ENCODE measurements at regions not wholly inside any gene's neighbourhood (a gene's known extent, or its start where the extent isn't known, plus 50 kb on each side); places are given as distances from the start of the nearest gene placed in this dataset.

DNA sequence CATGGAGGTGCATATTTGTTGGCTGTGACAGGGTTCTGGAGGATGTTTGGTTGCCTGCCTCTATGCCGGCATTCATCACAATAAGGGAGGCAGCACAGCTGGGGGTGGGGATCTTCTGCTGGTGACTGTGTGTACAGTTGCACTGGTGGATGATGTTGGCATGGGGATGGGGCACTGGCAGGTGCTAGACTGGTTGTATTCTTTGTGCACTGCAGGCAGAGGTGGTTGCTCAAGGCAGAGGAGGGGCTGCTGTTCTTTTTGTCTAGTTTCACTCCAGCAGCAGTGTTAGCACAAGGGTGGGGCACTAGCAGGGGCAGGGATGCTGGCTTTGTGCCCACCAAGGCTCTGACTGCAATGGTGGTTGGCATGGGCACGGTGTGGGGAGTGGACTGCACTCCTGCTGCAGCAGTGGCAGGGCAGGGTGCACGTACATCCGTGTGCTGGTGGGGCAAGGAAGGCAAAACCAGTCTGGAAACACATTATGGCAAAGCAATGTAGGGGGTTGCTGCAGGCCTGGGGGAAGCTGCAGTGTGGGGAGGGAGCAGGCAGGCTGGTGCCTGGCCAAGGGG lies 69.3 kb downstream of the ISOC1 start:
- no peak for ATAC-seq
- DNase-seq, result no peak
- intact Hi-C loops (cut with micrococcal nuclease), result no loop called here

- no peak for ATAC-seq
- intact Hi-C loops (cut with micrococcal nuclease), result loop anchor here (5.0 kb wide), 1 partner anchor 597 kb away; no protein-coding TSS in a partner anchor
- no peak for DNase-seq
Observed at GRCh38 chr5:129170050-129170449, 75.5 kb downstream of the ISOC1 start.

- peak; percentile 44 for ATAC-seq
- DNase-seq, result no peak
Observed at GRCh38 chr5:129171194-129171944, 76.8 kb downstream of the ISOC1 start.

GRCh38 chr5:129172580-129172979 lies 78.0 kb downstream of the ISOC1 start:
- intact Hi-C loops (cut with micrococcal nuclease), result loop anchor here (5.0 kb wide), 1 partner anchor 595 kb away; no protein-coding TSS in a partner anchor
- ATAC-seq (peak; percentile 65), DNase-seq (no peak)

More at GRCh38 chr5:129171194-129171944, 76.8 kb downstream of the ISOC1 start:
- intact Hi-C loops (cut with micrococcal nuclease), result loop anchor here (5.0 kb wide), 1 partner anchor 596 kb away; no protein-coding TSS in a partner anchor

DNA sequence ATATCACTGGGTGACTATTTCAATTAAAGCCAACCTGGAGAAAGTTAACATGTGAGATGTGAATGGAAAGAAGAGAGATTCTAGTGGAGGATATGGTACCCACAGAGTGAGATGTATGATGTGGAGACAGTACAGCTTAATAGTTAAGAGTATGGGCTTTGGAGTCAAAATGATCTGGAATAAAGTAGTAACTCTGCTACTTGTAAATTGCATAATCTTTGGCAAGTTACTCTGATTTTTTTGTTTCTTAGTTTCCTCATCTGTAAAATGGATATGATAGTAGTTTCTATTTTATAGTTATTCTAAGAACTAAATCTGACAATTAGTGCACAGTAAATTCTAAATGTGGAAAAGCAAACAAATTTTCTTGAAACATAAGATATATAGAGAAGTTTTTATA lies 79.2 kb downstream of the ISOC1 start:
- DNase-seq, result no peak
- intact Hi-C loops (cut with micrococcal nuclease), result loop anchor here (5.0 kb wide), 1 partner anchor 594 kb away; no protein-coding TSS in a partner anchor
- peak; percentile 49 for ATAC-seq

GRCh38 chr5:129174480-129174879 lies 79.9 kb downstream of the ISOC1 start:
- DNase-seq (no peak), ATAC-seq (peak; percentile 57)
- intact Hi-C loops (cut with micrococcal nuclease), result loop anchor here (5.0 kb wide), 1 partner anchor 593 kb away; no protein-coding TSS in a partner anchor

- ATAC-seq (no peak), DNase-seq (no peak)
- intact Hi-C loops (cut with micrococcal nuclease), result no loop called here
Observed at GRCh38 chr5:129177451-129177850, 82.9 kb downstream of the ISOC1 start.

DNA sequence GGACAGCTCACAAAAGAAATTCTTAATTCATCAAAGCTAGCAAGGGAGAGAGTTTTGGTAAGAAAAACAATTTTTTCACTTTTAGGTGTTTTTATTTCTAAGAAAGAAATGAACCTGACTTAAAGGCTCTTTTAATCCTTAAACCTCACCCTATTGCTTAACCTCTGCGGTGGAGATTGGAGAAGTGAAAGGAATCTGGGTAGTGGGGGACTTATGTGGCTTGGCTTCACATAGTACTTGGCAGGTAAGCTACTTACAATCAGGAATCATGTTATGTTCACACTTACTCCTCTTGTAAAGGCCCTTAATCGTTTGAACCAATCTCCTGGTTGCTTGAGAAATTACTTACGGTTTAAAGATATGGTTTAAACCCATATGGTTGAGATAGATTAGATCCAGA lies 104.8 kb downstream of the ISOC1 start:
- intact Hi-C loops (cut with micrococcal nuclease), result no loop called here
- DNase-seq (no peak), ATAC-seq (no peak)

- ATAC-seq (no peak), DNase-seq (no peak)
- intact Hi-C loops (cut with micrococcal nuclease), result no loop called here
Observed at GRCh38 chr5:129204525-129204924, 110.0 kb downstream of the ISOC1 start.

DNA sequence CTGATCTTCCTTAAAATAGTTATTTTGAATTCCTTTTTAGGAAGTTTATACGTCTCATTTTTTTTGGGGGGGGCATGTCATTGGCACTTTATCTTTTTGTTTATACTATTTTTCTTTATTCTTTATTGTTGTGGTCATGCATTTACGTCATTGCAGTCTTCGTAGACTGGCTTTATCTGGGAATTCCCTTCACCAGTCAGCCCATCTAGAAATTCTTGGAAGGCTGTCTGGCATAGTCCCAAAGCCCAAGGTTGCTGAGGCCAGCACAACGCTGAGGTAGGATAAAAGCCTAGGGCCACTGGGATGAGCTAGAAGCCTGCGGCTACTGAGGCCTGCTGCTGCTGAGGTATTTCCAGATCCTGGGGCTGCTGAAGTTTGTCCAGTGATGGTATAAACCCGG lies 121.5 kb downstream of the ISOC1 start:
- peak; percentile 12 for DNase-seq
- intact Hi-C loops (cut with micrococcal nuclease), result no loop called here
- ATAC-seq, result no peak

DNA sequence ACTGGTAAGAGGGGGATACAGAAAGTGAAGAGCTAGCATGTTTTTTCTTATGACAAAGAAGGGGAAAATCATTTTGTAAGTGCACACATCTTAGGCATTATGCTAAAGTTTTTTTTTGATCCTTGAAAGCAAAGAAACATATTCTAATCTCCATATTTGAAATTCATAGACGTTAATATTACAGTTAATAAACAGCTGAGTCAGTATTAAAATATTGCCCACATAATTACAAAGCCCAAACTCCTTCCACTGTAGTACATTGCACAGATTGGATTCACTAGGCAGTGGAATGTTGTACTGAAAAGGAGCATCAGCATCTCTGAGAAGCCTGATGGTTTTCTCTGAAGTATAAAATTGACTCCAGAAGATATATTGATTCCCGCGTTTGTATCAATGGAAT lies 122.6 kb downstream of the ISOC1 start:
- DNase-seq (no peak), ATAC-seq (no peak)
- intact Hi-C loops (cut with micrococcal nuclease), result no loop called here

GRCh38 chr5:129223178-129223577 lies 128.6 kb downstream of the ISOC1 start:
- ATAC-seq (no peak), DNase-seq (no peak)
- intact Hi-C loops (cut with micrococcal nuclease), result no loop called here

GRCh38 chr5:129228577-129228976 lies 134.0 kb downstream of the ISOC1 start:
- ATAC-seq (no peak), DNase-seq (no peak)
- intact Hi-C loops (cut with micrococcal nuclease), result no loop called here

DNA sequence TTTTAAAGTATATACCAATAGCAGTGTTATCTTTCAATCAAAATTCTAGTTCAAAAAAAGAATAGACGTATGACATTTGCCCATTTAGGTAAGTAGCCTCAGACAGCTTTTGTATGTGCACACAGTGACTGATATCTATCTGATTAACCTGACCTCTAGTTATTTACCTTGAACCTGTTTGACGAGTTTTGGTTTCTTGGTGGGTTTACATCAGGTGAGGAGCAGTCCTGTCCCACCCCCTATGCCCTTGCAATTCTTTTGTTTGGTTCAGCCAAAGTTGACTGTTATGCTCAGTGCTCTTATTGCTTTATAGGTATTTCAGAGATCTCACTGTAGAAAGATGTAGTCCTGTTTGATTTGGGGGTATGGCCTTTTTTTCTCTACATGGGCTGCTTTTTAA lies 147.2 kb downstream of the ISOC1 start:
- no peak for ATAC-seq
- DNase-seq, result no peak
- intact Hi-C loops (cut with micrococcal nuclease), result no loop called here

GRCh38 chr5:129243039-129243438 lies 148.5 kb downstream of the ISOC1 start:
- ATAC-seq (peak; percentile 68), DNase-seq (no peak)
- intact Hi-C loops (cut with micrococcal nuclease), result no loop called here

- intact Hi-C loops (cut with micrococcal nuclease), result no loop called here
- peak; percentile 65 for ATAC-seq
Observed at GRCh38 chr5:129244478-129244877, 149.9 kb downstream of the ISOC1 start.

DNA sequence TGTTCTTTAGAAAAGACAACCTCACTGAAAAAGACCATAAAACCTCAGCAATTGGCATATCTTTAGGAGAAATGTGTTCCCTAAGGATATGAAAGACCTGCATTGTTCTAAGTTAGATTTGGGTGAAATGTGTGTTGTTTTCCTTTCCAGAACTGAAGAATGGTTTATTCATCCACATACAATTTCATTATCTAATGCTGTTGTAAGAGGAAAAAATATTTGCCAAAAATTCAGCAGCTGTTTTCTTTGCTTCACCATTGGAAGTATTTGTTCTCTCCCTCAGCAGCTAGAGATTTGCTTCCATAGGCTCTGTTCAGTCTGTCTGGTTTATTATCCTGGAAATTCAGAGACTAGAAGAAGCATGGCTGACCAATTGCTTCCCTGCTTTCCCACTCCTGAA lies 150.9 kb downstream of the ISOC1 start:
- intact Hi-C loops (cut with micrococcal nuclease), result no loop called here
- ATAC-seq (peak; percentile 75), DNase-seq (no peak)

More at GRCh38 chr5:129244478-129244877, 149.9 kb downstream of the ISOC1 start:
- no peak for DNase-seq

DNA sequence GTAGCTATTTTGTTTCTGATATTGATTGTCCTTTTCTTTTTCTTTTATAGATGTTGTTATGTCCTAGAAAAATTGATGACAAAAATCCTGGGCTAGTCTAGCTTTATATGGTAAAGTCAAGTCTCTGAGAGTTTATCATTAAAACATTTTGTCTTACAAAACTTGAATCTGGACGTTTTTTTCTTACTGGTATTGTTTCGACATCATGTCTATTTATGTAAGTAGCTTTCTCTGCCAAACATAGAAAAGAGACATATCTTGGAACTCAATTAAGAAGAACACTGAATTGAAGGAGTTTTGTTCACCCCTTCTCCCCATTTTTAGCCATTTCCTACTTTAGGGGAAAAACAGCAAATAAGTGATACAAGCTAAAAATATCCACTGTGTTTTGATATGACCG lies 151.5 kb downstream of the ISOC1 start:
- intact Hi-C loops (cut with micrococcal nuclease), result no loop called here
- DNase-seq, result no peak
- peak; percentile 42 for ATAC-seq

DNA sequence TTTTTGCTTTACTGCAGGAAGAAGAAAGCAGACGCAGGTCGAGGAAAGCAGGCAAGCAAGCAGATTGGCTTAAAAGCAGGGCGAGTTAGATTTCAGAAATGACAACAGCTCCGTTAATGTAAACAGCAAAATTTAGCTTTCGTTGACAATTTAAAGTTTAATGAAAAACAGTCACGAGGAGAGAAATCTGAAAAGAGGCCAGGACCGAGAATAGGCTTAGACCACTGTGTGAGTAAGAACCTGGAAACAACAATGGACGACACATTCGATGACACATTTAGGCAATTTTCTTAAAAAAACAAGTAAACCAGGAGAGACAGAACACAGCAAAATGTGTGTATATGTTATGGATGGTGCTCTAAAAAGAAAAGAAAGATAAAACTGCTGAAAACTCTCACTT lies 155.3 kb downstream of the ISOC1 start:
- ATAC-seq (no peak), DNase-seq (no peak)
- intact Hi-C loops (cut with micrococcal nuclease), result no loop called here

- intact Hi-C loops (cut with micrococcal nuclease), result no loop called here
- ATAC-seq (no peak), DNase-seq (no peak)
Observed at GRCh38 chr5:129271308-129271707, 176.8 kb downstream of the ISOC1 start.

- ATAC-seq (no peak), DNase-seq (no peak)
- intact Hi-C loops (cut with micrococcal nuclease), result no loop called here
Observed at GRCh38 chr5:129284010-129284409, 176.1 kb upstream of the ADAMTS19 start.

Data from left ventricle myocardium superior (tissue), 1 donor.